Ishikawa (cell line): ENCODE measurements at regions not wholly inside any gene's neighbourhood (a gene's known extent, or its start where the extent isn't known, plus 50 kb on each side); places are given as distances from the start of the nearest gene placed in this dataset.

ENCODE experiments used
- CEBPB ChIP-seq: IDR thresholded peaks from 2 replicates; pipeline ENCODE4 v1.6.1; 2012
- CREB1 ChIP-seq: IDR thresholded peaks from 2 replicates; pipeline ENCODE4 v1.6.1; 2012; ENCODE audit warnings: low read depth
- EGR1 ChIP-seq: IDR thresholded peaks from 2 replicates; pipeline ENCODE4 v1.6.1; 2012
- EP300 ChIP-seq: IDR thresholded peaks from 2 replicates; pipeline ENCODE4 v1.6.1; 2012; ENCODE audit warnings: borderline replicate concordance
- FOXM1 ChIP-seq: IDR thresholded peaks from 2 replicates; pipeline ENCODE4 v1.6.1; 2012; ENCODE audit warnings: low read depth, borderline replicate concordance
- MAX ChIP-seq: IDR thresholded peaks from 2 replicates; pipeline ENCODE4 v1.6.1; 2012
- NFIC ChIP-seq: IDR thresholded peaks from 2 replicates; pipeline ENCODE4 v1.6.1; 2012
- RAD21 ChIP-seq: IDR thresholded peaks from 2 replicates; pipeline ENCODE4 v1.6.1; 2012; ENCODE audit warnings: low read depth
- REST ChIP-seq: IDR thresholded peaks from 2 replicates; pipeline ENCODE4 v1.6.1; 2012; ENCODE audit warnings: low read depth, mild to moderate bottlenecking
- TAF1 ChIP-seq: IDR thresholded peaks from 2 replicates; pipeline ENCODE4 v1.6.1; 2012; ENCODE audit warnings: low read depth, mild to moderate bottlenecking
- TCF12 ChIP-seq: IDR thresholded peaks from 2 replicates; pipeline ENCODE4 v1.6.1; 2012; ENCODE audit warnings: low read depth
- TEAD4 ChIP-seq: IDR thresholded peaks from 2 replicates; pipeline ENCODE4 v1.6.1; 2012
- USF1 ChIP-seq: IDR thresholded peaks from 2 replicates; pipeline ENCODE4 v1.6.1; 2012
- YY1 ChIP-seq: IDR thresholded peaks from 2 replicates; pipeline ENCODE4 v1.6.1; 2012; ENCODE audit warnings: low read depth
- ZBTB7A ChIP-seq: IDR thresholded peaks from 2 replicates; pipeline ENCODE4 v1.6.1; 2012; ENCODE audit warnings: low read depth

GRCh38 chr5:169496878-169497277 is 86.7 kb upstream of the SPDL1 start:
- TF ChIP-seq ZBTB7A (no peak), FOXM1 (no peak), TCF12 (no peak), RAD21 (no peak), TAF1 (no peak), NFIC (no peak), CREB1 (no peak), YY1 (no peak), EGR1 (no peak), TEAD4 (no peak)

- TF ChIP-seq RAD21 (no peak), EGR1 (no peak), REST (no peak), TCF12 (no peak), USF1 (no peak), MAX (no peak), NFIC (no peak), FOXM1 (no peak), CREB1 (no peak), ZBTB7A (no peak), TEAD4 (no peak), TAF1 (no peak), CEBPB (no peak), YY1 (no peak), EP300 (no peak)
These were observed 88.5 kb upstream of the SPDL1 start for GRCh38 chr5:169494941-169495548.

GRCh38 chr5:169494383-169494935 is 89.1 kb upstream of the SPDL1 start:
- no peak for TF ChIP-seq REST
- TF ChIP-seq YY1 = no peak
- TF ChIP-seq TEAD4 = no peak
- TF ChIP-seq RAD21 = no peak
- TF ChIP-seq USF1 = no peak
- no peak for TF ChIP-seq CREB1
- TF ChIP-seq EGR1 = no peak
- TF ChIP-seq TCF12 = no peak

- no peak for TF ChIP-seq EGR1
- no peak for TF ChIP-seq TCF12
- no peak for TF ChIP-seq TAF1
- TF ChIP-seq ZBTB7A = no peak
- no peak for TF ChIP-seq CREB1
- no peak for TF ChIP-seq NFIC
- TF ChIP-seq USF1 = no peak
- TF ChIP-seq EP300 = no peak
- no peak; the same call in 1 of the 2 replicates for TF ChIP-seq RAD21
- no peak for TF ChIP-seq MAX
- TF ChIP-seq REST = no peak
- no peak for TF ChIP-seq FOXM1
- no peak for TF ChIP-seq TEAD4
These were observed 109.3 kb upstream of the SPDL1 start for GRCh38 chr5:169474226-169474625.
